H9 (cell line): ENCODE measurements at regions not wholly inside any gene's neighbourhood (a gene's known extent, or its start where the extent isn't known, plus 50 kb on each side); places are given as distances from the start of the nearest gene placed in this dataset.

Experiments
- DNase-seq: peaks from one replicate; pipeline ENCODE4 v3.0.0-alpha.2; 2017
- H2AFZ ChIP-seq: one replicate; pipeline ENCODE4 v1.6.1; 2013; ENCODE audit warnings: mild to moderate bottlenecking, low read length, control low read depth, moderate library complexity
- H2AK5ac ChIP-seq: 2 replicates; pipeline ENCODE4 v1.6.1; 2013; ENCODE audit warnings: low read length, control low read depth, mixed read lengths; ENCODE audit not compliant: insufficient read length
- H2BK120ac ChIP-seq: one replicate; pipeline ENCODE4 v1.6.1; 2013; ENCODE audit warnings: low read depth, mild to moderate bottlenecking, low read length, control low read depth, inconsistent platforms; ENCODE audit not compliant: poor library complexity, severe bottlenecking
- H2BK12ac ChIP-seq: 2 replicates; pipeline ENCODE4 v1.6.1; 2013; ENCODE audit warnings: low read length, control low read depth, mixed read lengths, low read depth; ENCODE audit not compliant: insufficient read length
- H2BK15ac ChIP-seq: 2 replicates; pipeline ENCODE4 v1.6.1; 2013; ENCODE audit warnings: low read depth, low read length, control low read depth
- H2BK20ac ChIP-seq: one replicate; pipeline ENCODE4 v1.6.1; 2013; ENCODE audit warnings: low read depth, mild to moderate bottlenecking, low read length, control low read depth, inconsistent platforms; ENCODE audit not compliant: poor library complexity, severe bottlenecking
- H2BK5ac ChIP-seq: 2 replicates; pipeline ENCODE4 v1.6.1; 2013; ENCODE audit warnings: low read length, control low read depth, mixed read lengths; ENCODE audit not compliant: insufficient read length
- H3K14ac ChIP-seq: 2 replicates; pipeline ENCODE4 v1.6.1; 2013; ENCODE audit warnings: low read length, control low read depth; ENCODE audit not compliant: insufficient read depth
- H3K18ac ChIP-seq: 2 replicates; pipeline ENCODE4 v1.6.1; 2013; ENCODE audit warnings: low read depth, mild to moderate bottlenecking, mixed read lengths, low read length, control low read depth; ENCODE audit not compliant: insufficient read length
- H3K23ac ChIP-seq: 2 replicates; pipeline ENCODE4 v1.6.1; 2013; ENCODE audit warnings: low read length, control low read depth, mixed read lengths, low read depth; ENCODE audit not compliant: insufficient read length
- H3K23me2 ChIP-seq: 2 replicates; pipeline ENCODE4 v1.6.1; 2013; ENCODE audit warnings: low read depth, mild to moderate bottlenecking, mixed read lengths, low read length, control low read depth; ENCODE audit not compliant: insufficient read length, poor library complexity, severe bottlenecking
- H3K27ac ChIP-seq: 2 replicates; pipeline ENCODE4 v1.5.1; 2013; ENCODE audit warnings: low read length, control low read depth, mixed read lengths, low read depth; ENCODE audit not compliant: insufficient read length
- H3K27me3 ChIP-seq: 2 replicates; pipeline ENCODE4 v1.6.1; 2013; ENCODE audit warnings: low read length, control low read depth, inconsistent platforms; ENCODE audit not compliant: insufficient read depth
- H3K4ac ChIP-seq: 2 replicates; pipeline ENCODE4 v1.6.1; 2013; ENCODE audit warnings: low read depth, mild to moderate bottlenecking, control low read depth, inconsistent platforms, low read length, moderate library complexity
- H3K4me1 ChIP-seq: 2 replicates; pipeline ENCODE4 v1.6.1; 2013; ENCODE audit warnings: low read length, control low read depth, inconsistent platforms; ENCODE audit not compliant: insufficient read depth
- H3K4me2 ChIP-seq: 2 replicates; pipeline ENCODE4 v1.6.1; 2013; ENCODE audit warnings: low read length, control low read depth, mixed read lengths; ENCODE audit not compliant: insufficient read length, insufficient read depth
- H3K56ac ChIP-seq: 2 replicates; pipeline ENCODE4 v1.6.1; 2013; ENCODE audit warnings: low read depth, mild to moderate bottlenecking, mixed read lengths, low read length, control low read depth; ENCODE audit not compliant: insufficient read length
- H3K79me1 ChIP-seq: 2 replicates; pipeline ENCODE4 v1.6.1; 2013; ENCODE audit warnings: low read depth, mild to moderate bottlenecking, moderate library complexity, low read length, control low read depth, inconsistent platforms; ENCODE audit not compliant: insufficient read depth, poor library complexity, severe bottlenecking
- H3K79me2 ChIP-seq: 2 replicates; pipeline ENCODE4 v1.6.1; 2013; ENCODE audit warnings: low read length, control low read depth, inconsistent platforms; ENCODE audit not compliant: insufficient read depth
- H3K9ac ChIP-seq: 2 replicates; pipeline ENCODE4 v1.6.1; 2013; ENCODE audit warnings: low read length, control low read depth, mixed read lengths; ENCODE audit not compliant: insufficient read length; ENCODE audit errors: extremely low read depth
- H3K9me3 ChIP-seq: one replicate; pipeline ENCODE4 v1.6.1; 2013; ENCODE audit warnings: low read depth, low read length, inconsistent platforms; ENCODE audit not compliant: control insufficient read depth
- H3T11ph ChIP-seq: one replicate; pipeline ENCODE4 v1.6.1; 2013; ENCODE audit warnings: mild to moderate bottlenecking, low read length, control low read depth, inconsistent platforms
- H4K20me1 ChIP-seq: one replicate; pipeline ENCODE4 v1.6.1; 2013; ENCODE audit not compliant: control insufficient read depth, insufficient read length, insufficient read depth
- H4K5ac ChIP-seq: 2 replicates; pipeline ENCODE4 v1.6.1; 2013; ENCODE audit warnings: low read depth, mild to moderate bottlenecking, mixed read lengths, low read length, control low read depth; ENCODE audit not compliant: insufficient read length
- H4K8ac ChIP-seq: replicated peaks from 2 replicates; pipeline ENCODE4 v1.6.1; 2013; ENCODE audit warnings: low read length, control low read depth, mixed read lengths, low read depth; ENCODE audit not compliant: insufficient read length
- H4K91ac ChIP-seq: 2 replicates; pipeline ENCODE4 v1.6.1; 2013; ENCODE audit warnings: low read depth, mild to moderate bottlenecking, moderate library complexity, mixed read lengths, low read length, control low read depth; ENCODE audit not compliant: insufficient read length
- H3K27ac Mint-ChIP-seq, 3 experiments: 2 replicates in 2 of 3; 3 replicates in 1 of 3; pipeline ENCODE4 v1.8.0; 2020 to 2021; ENCODE audit warnings: mixed read lengths in 3 of 3, mild to moderate bottlenecking in 1 of 3, moderate library complexity in 1 of 3
- H3K27me3 Mint-ChIP-seq: 2 replicates; pipeline ENCODE4 v1.8.0; 2021; ENCODE audit warnings: low read depth, mild to moderate bottlenecking, moderate library complexity, mixed read lengths
- H3K36me3 Mint-ChIP-seq, 3 experiments: 2 replicates in 2 of 3; 3 replicates in 1 of 3; pipeline ENCODE4 v1.8.0; 2020 to 2021; ENCODE audit warnings: low read depth in 3 of 3, mixed read lengths in 3 of 3; ENCODE audit not compliant: insufficient read depth in 1 of 3
- H3K4me1 Mint-ChIP-seq, 2 experiments: 2 replicates each; pipeline ENCODE4 v1.8.0; 2020; ENCODE audit warnings: mixed read lengths in 2 of 2
- H3K4me3 Mint-ChIP-seq, 2 experiments: 2 replicates in 1 of 2; 3 replicates in 1 of 2; pipeline ENCODE4 v1.8.0; 2020 to 2021; ENCODE audit warnings: mild to moderate bottlenecking in 2 of 2, mixed read lengths in 2 of 2, moderate library complexity in 1 of 2
- H3K9me3 Mint-ChIP-seq, 2 experiments: 2 replicates in 1 of 2; 3 replicates in 1 of 2; pipeline ENCODE4 v1.8.0; 2020; ENCODE audit warnings: mild to moderate bottlenecking in 2 of 2, mixed read lengths in 2 of 2, moderate library complexity in 1 of 2
- WGBS: extraction: QIAGEN DNeasy Blood & Tissue Kit; methylation state at CpG from one replicate; pipeline ENCODE4 v1.1.7; 2013; ENCODE audit warnings: missing lambda C conversion rate, low lambda C conversion rate, mixed read lengths; ENCODE audit not compliant: insufficient read length; ENCODE audit errors: extremely low coverage; 5-methylcytosine and 5-hydroxymethylcytosine counted together
- TF ChIP-seq, protein P1 (sequence below): fragments of 200-600 bp; sonication (generic); conservative IDR thresholded peaks from 3 replicates; pipeline ENCODE4 v1.8.0; 2021; ENCODE audit warnings: antibody characterized with exemption, mild to moderate bottlenecking

DNA sequence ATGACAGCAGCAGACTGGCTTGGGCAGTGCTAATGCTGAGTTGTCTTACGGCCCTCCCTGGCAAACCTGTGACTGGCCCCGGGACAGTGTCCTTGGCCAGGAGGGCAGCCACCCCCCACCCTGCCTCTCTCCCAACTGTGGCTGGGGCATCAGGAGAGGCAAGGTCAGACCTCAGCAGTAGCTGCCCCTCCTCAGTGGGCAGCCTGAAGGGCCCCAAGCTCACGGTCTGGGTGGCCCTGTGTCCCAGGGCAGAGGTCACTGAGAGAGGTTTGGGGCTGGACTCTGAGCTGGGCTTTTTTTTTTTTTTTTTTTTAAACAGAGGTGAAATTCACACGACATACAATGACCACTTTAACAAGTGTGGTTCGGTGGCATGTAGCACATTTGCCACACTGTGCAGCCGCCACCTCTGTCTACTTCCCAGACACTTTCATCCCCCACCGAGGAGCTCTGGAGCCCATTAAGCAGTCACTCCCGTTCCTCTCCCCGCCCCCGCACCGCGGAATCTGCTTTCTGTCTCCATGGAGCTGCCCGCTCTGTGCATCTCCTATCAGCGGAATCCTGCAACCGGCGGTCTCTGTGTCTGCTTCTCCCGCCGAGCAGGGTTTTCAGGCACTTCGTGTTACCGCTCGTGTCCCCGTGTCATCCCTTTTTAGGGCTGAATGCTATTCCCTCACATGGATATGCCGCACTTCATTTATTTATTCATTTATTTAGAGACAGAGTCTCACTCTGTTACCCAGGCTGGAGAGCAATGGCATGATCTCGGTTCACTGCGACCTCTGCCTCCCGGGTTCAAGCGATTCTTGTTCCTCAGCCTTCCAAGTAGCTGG is 67.9 kb upstream of the GATA5 start:
- Histone ChIP-seq H4K91ac (no peak overlapping the region), H3K79me2 (no peaks in the 10 kb centered on the region), H3K4me2 (no peak overlapping the region), H3K9ac (no peak overlapping the region), H2BK15ac (no peak overlapping the region), H3K4me1 (no peaks in the 10 kb centered on the region; the same call in 1 of the 2 replicates), H3K4ac (no peak overlapping the region), H2BK5ac (no peak overlapping the region), H2AK5ac (no peak overlapping the region), H4K20me1 (no peaks in the 10 kb centered on the region), H3T11ph (no peak overlapping the region), H2BK12ac (no peak overlapping the region), H3K79me1 (no peaks in the 10 kb centered on the region), H3K27me3 (no peaks in the 10 kb centered on the region), H3K14ac (no peak overlapping the region), H3K27ac (no peak overlapping the region), H3K18ac (no peak overlapping the region), H2BK20ac (no peak overlapping the region), H2AFZ (no peak overlapping the region), H4K8ac (no peak overlapping the region), H3K9me3 (no peaks in the 10 kb centered on the region), H2BK120ac (no peak overlapping the region), H3K23ac (no peak overlapping the region), H4K5ac (no peak overlapping the region), H3K56ac (no peak overlapping the region), H3K23me2 (no peaks in the 10 kb centered on the region)
- Mint-ChIP-seq H3K27ac (no peak overlapping the region; a peak in 1 of 7 replicates), H3K4me1 (peaks cover 0 to 6% of the 10 kb centered on the region in 2 experiments; a peak in 1 of 4 replicates), H3K4me3 (no peak overlapping the region), H3K27me3 (peaks cover 15% of the 10 kb centered on the region), H3K9me3 (peaks cover 3 to 5% of the 10 kb centered on the region in 2 experiments; a peak in 4 of 5 replicates), H3K36me3 (peaks cover 0 to 5% (median 0%) of the 10 kb centered on the region in 3 experiments; a peak in 1 of 7 replicates)
- TF ChIP-seq, protein P1, sequence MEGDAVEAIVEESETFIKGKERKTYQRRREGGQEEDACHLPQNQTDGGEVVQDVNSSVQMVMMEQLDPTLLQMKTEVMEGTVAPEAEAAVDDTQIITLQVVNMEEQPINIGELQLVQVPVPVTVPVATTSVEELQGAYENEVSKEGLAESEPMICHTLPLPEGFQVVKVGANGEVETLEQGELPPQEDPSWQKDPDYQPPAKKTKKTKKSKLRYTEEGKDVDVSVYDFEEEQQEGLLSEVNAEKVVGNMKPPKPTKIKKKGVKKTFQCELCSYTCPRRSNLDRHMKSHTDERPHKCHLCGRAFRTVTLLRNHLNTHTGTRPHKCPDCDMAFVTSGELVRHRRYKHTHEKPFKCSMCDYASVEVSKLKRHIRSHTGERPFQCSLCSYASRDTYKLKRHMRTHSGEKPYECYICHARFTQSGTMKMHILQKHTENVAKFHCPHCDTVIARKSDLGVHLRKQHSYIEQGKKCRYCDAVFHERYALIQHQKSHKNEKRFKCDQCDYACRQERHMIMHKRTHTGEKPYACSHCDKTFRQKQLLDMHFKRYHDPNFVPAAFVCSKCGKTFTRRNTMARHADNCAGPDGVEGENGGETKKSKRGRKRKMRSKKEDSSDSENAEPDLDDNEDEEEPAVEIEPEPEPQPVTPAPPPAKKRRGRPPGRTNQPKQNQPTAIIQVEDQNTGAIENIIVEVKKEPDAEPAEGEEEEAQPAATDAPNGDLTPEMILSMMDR = no peak
- WGBS = no CpG with 5 or more reads among the region's 27 CpGs
- DNase-seq = no peak
